ENCODE measurements at regions not wholly inside any gene's neighbourhood (a gene's known extent, or its start where the extent isn't known, plus 50 kb on each side); places are given as distances from the start of the nearest gene placed in this dataset.

GRCh38 chr16:73617738-73618137 lies 569.8 kb upstream of the ZFHX3 start:
- no peak for TF ChIP-seq CTCF (IDR thresholded peaks at IDR 0.05)
- DNase-seq (no peak), ATAC-seq (no peak)
- Histone ChIP-seq H3K36me3 (no peaks in the 10 kb centered on the region), H3K9me3 (no peaks in the 10 kb centered on the region), H3K27me3 (no peaks in the 10 kb centered on the region), H3K4me1 (no peaks in the 10 kb centered on the region), H3K4me3 (no peak overlapping the region), H3K27ac (no peak overlapping the region)
- intact Hi-C loops (cut with DNase I) = no loop called here

- Histone ChIP-seq H3K36me3 (no peaks in the 10 kb centered on the region), H3K9me3 (no peaks in the 10 kb centered on the region), H3K27me3 (peaks cover 9% of the 10 kb centered on the region), H3K27ac (no peak overlapping the region), H3K4me3 (no peak overlapping the region), H3K4me1 (no peaks in the 10 kb centered on the region)
- ATAC-seq (no peak), DNase-seq (no peak)
- intact Hi-C loops (cut with DNase I) = no loop called here
- no peak for TF ChIP-seq CTCF (IDR thresholded peaks at IDR 0.05)
Measured at GRCh38 chr16:73616770-73617169, 568.8 kb upstream of the ZFHX3 start.

GRCh38 chr16:73616166-73616753 lies 568.3 kb upstream of the ZFHX3 start:
- DNase-seq (no peak), ATAC-seq (no peak)
- Histone ChIP-seq H3K27ac (no peak overlapping the region), H3K27me3 (peaks cover 9% of the 10 kb centered on the region), H3K4me1 (no peaks in the 10 kb centered on the region), H3K4me3 (no peak overlapping the region), H3K36me3 (no peaks in the 10 kb centered on the region), H3K9me3 (no peaks in the 10 kb centered on the region)
- TF ChIP-seq CTCF (IDR thresholded peaks at IDR 0.05) = no peak
- intact Hi-C loops (cut with DNase I) = no loop called here

- ATAC-seq (no peak), DNase-seq (no peak)
- Histone ChIP-seq H3K36me3 (no peaks in the 10 kb centered on the region), H3K9me3 (no peaks in the 10 kb centered on the region), H3K4me3 (no peak overlapping the region), H3K27ac (no peak overlapping the region), H3K27me3 (peaks cover 18% of the 10 kb centered on the region), H3K4me1 (no peaks in the 10 kb centered on the region)
- TF ChIP-seq CTCF (IDR thresholded peaks at IDR 0.05) = no peak
- intact Hi-C loops (cut with DNase I) = no loop called here
Measured at GRCh38 chr16:73615071-73615940, 567.4 kb upstream of the ZFHX3 start.

- H3K9me3 ChIP-seq = no peaks in the 10 kb centered on the region
- ATAC-seq = no peak
- no peaks in the 10 kb centered on the region for H3K4me1 ChIP-seq
- H3K4me3 ChIP-seq = no peak overlapping the region
- no peak for TF ChIP-seq CTCF (IDR thresholded peaks at IDR 0.05)
- no peaks in the 10 kb centered on the region for H3K36me3 ChIP-seq
- intact Hi-C loops (cut with DNase I) = no loop called here
- H3K27ac ChIP-seq = no peak overlapping the region
- peaks cover 21% of the 10 kb centered on the region for H3K27me3 ChIP-seq
- DNase-seq = no peak
Measured at GRCh38 chr16:73614131-73614530, 566.2 kb upstream of the ZFHX3 start.
